NT2/D1 (cell line): ENCODE measurements at regions not wholly inside any gene's neighbourhood (a gene's known extent, or its start where the extent isn't known, plus 50 kb on each side); places are given as distances from the start of the nearest gene placed in this dataset.

Experiments used
- SUZ12 ChIP-seq: IDR thresholded peaks from 2 replicates; pipeline ENCODE4 v1.6.1; 2011; ENCODE audit not compliant: insufficient read length, insufficient read depth; ENCODE audit errors: extremely low read depth
- YY1 ChIP-seq: IDR thresholded peaks from 2 replicates; pipeline ENCODE4 v1.6.1; 2011; ENCODE audit not compliant: insufficient read length, insufficient read depth

DNA sequence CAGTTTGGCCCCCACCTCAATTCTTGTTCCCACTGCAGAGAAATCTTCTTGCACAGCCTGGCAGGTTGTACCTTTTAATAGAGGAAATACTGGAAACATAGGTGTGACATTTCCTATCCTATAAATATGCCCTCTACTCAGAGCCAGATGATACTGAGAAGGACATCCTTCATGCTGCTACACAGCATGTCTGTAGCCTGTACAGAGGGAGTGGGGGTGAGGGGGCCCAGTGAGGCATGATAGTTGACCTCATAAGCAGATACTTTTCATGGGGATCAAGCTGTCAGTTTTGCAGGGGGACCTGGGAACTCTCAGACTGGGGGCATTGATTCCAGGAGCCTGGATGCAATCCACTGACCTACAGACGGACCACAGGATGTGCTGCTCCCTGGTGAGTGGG, 96.2 kb upstream of the TOP1 start:
- TF ChIP-seq YY1: no peak
- TF ChIP-seq SUZ12: no peak
